GM23338 (cell line): ENCODE measurements at regions not wholly inside any gene's neighbourhood (a gene's known extent, or its start where the extent isn't known, plus 50 kb on each side); places are given as distances from the start of the nearest gene placed in this dataset.

Experiments used
- CREB1 ChIP-seq: fragments of 250-450 bp; sonication (Bioruptor Pico); IDR thresholded peaks from 2 replicates; pipeline ENCODE4 v1.5.0; 2020; ENCODE audit warnings: low read depth, mild to moderate bottlenecking, moderate library complexity
- CTCF ChIP-seq, 2 experiments: fragments of 200-600 bp in 1 of 2; sonication (generic) in 1 of 2; conservative IDR thresholded peaks; 2 replicates each; pipeline versions ENCODE4 v1.5.1 to v1.6.1; 2016 to 2017; ENCODE audit warnings: antibody characterized with exemption in 2 of 2, low read depth in 2 of 2, mild to moderate bottlenecking in 2 of 2, moderate library complexity in 1 of 2
- EZH2 ChIP-seq: fragments of 200-600 bp; sonication (generic); IDR thresholded peaks from one replicate; pipeline ENCODE4 v1.8.0; 2017; ENCODE audit warnings: antibody characterized with exemption, mild to moderate bottlenecking, low read depth; ENCODE audit not compliant: unreplicated experiment
- EZH2phosphoT487 ChIP-seq: fragments of 200-600 bp; sonication (generic); IDR thresholded peaks from one replicate; pipeline ENCODE4 v1.8.1; 2018; ENCODE audit warnings: antibody characterized with exemption; ENCODE audit not compliant: unreplicated experiment
- JUNB ChIP-seq: IDR thresholded peaks from one replicate; pipeline ENCODE4 v1.6.1; 2016; ENCODE audit warnings: antibody characterized with exemption; ENCODE audit not compliant: unreplicated experiment
- NANOG ChIP-seq: IDR thresholded peaks from 2 replicates; pipeline ENCODE4 v1.6.1; 2016; ENCODE audit warnings: antibody characterized with exemption, borderline replicate concordance
- POLR2AphosphoS5 ChIP-seq: IDR thresholded peaks from 2 replicates; pipeline ENCODE4 v1.6.1; 2016; ENCODE audit warnings: antibody characterized with exemption, low read depth
- REST ChIP-seq: IDR thresholded peaks from one replicate; pipeline ENCODE4 v1.6.1; 2018; ENCODE audit warnings: antibody characterized with exemption; ENCODE audit not compliant: unreplicated experiment
- STAT1 ChIP-seq: IDR thresholded peaks from one replicate; pipeline ENCODE4 v1.6.1; 2016; ENCODE audit warnings: antibody characterized with exemption; ENCODE audit not compliant: unreplicated experiment

GRCh38 chr2:242019344-242019743, 149.8 kb downstream of the RTP5 start:
- TF ChIP-seq JUNB (no peak), CTCF (conservative IDR thresholded peaks at IDR 0.05; ENCODE audit: low read depth in 2 of 2) (no peak), STAT1 (no peak), REST (no peak), EZH2 (no peak), POLR2AphosphoS5 (no peak), NANOG (no peak), EZH2phosphoT487 (no peak), CREB1 (CRISPR knock-in tag) (no peak)
